K562 (cell line): ENCODE measurements at regions not wholly inside any gene's neighbourhood (a gene's known extent, or its start where the extent isn't known, plus 50 kb on each side); places are given as distances from the start of the nearest gene placed in this dataset.

Experiments
- ATAC-seq: fragments of 200-7000 bp; cut with Tn5 transposase; 3 replicates; pipeline ENCODE4 v1.9.1; 2020; ENCODE audit warnings: moderate library complexity
- BruUV-seq: library from RNA; stranded (reverse); fragments of 400-500 nt; replicated peaks from 2 replicates; lab custom pipeline; 2021; lab: Mats Ljungman, UMichigan
- CTCF ChIA-PET: fragments of 300-600 bp; formaldehyde crosslinking; extraction: SDS; loops from one replicate; lab custom pipeline; 2021; ENCODE audit warnings: low intra/inter-chr PET ratio; lab: Yijun Ruan, JAX
- POLR2A ChIA-PET: fragments of 300-600, 350-650 bp; sonication (Branson Sonifier 250); formaldehyde crosslinking; extraction: SDS; loops from one replicate; lab custom pipeline; 2021; ENCODE audit warnings: antibody characterized with exemption, inconsistent platforms; lab: Yijun Ruan, JAX
- DNase-seq, 4 experiments: peaks; one replicate each; pipeline versions ENCODE4 v3.0.0 to v3.0.0-alpha.2; 2011 to 2018; ENCODE audit warnings: low spot score in 3 of 4, mixed read lengths in 3 of 4; ENCODE audit errors: extremely low read depth in 1 of 4
- FAIRE-seq: peaks from 2 replicates; lab custom pipeline; 2011; peaks lifted over from hg19 to GRCh38; lab: Jason Lieb, UNC
- H2AFZ ChIP-seq: 2 replicates; pipeline ENCODE4 v1.6.0; 2011; ENCODE audit warnings: low read depth, low read length, control low read depth, inconsistent platforms
- H3K27ac ChIP-seq: fragments of 200-600 bp; 3 replicates; pipeline ENCODE4 v1.8.0; 2011; ENCODE audit warnings: low read depth, mild to moderate bottlenecking, control low read depth, inconsistent platforms, low read length, moderate library complexity, mixed read lengths; ENCODE audit errors: extremely low read depth
- H3K27me3 ChIP-seq, 2 experiments: fragments of 300-600 bp in 1 of 2; 2 replicates in 1 of 2; 3 replicates in 1 of 2; pipeline versions ENCODE4 v1.6.0 to v1.8.0; 2011; ENCODE audit warnings: inconsistent platforms in 2 of 2, low read length in 2 of 2, mild to moderate bottlenecking in 1 of 2, mixed read lengths in 1 of 2, moderate library complexity in 1 of 2; ENCODE audit not compliant: control insufficient read depth in 2 of 2, insufficient read depth in 2 of 2
- H3K36me3 ChIP-seq: fragments of 300-600 bp; 3 replicates; pipeline ENCODE4 v1.8.0; 2011; ENCODE audit warnings: mild to moderate bottlenecking, low read length, inconsistent platforms; ENCODE audit not compliant: control insufficient read depth, insufficient read depth
- H3K4me1 ChIP-seq, 2 experiments: fragments of 200-600 bp in 1 of 2; replicated peaks in 1 of 2; 2 replicates in 1 of 2; 3 replicates in 1 of 2; pipeline versions ENCODE4 v1.5.1 to v1.8.0; 2011; ENCODE audit warnings: inconsistent platforms in 2 of 2, low read length in 2 of 2, mild to moderate bottlenecking in 1 of 2, mixed read lengths in 1 of 2, moderate library complexity in 1 of 2; ENCODE audit not compliant: control insufficient read depth in 2 of 2, insufficient read depth in 2 of 2
- H3K4me2 ChIP-seq: 2 replicates; pipeline ENCODE4 v1.6.1; 2011; ENCODE audit warnings: low read length, control low read depth, inconsistent platforms, mixed read lengths; ENCODE audit not compliant: insufficient read depth
- H3K4me3 ChIP-seq: fragments of 200-600 bp; sonication (generic), shearing (Covaris generic); 2 replicates; pipeline ENCODE4 v1.5.1; 2016; ENCODE audit warnings: control low read depth, inconsistent platforms
- H3K79me2 ChIP-seq: fragments of 200-600 bp; 3 replicates; pipeline ENCODE4 v1.8.0; 2011; ENCODE audit warnings: low read length, inconsistent platforms; ENCODE audit not compliant: control insufficient read depth, insufficient read depth
- H3K9ac ChIP-seq, 2 experiments: 2 replicates each; pipeline versions ENCODE4 v1.6.0 to v1.6.1; 2011; ENCODE audit warnings: low read depth in 2 of 2, low read length in 2 of 2, control low read depth in 1 of 2, inconsistent platforms in 1 of 2, mild to moderate bottlenecking in 1 of 2, mixed read lengths in 1 of 2; ENCODE audit not compliant: insufficient read depth in 1 of 2
- H3K9me1 ChIP-seq: one replicate; pipeline ENCODE4 v1.6.0; 2011; ENCODE audit warnings: inconsistent platforms, mild to moderate bottlenecking, low read length, moderate library complexity; ENCODE audit not compliant: control insufficient read depth, insufficient read depth
- H3K9me3 ChIP-seq: replicated peaks from 2 replicates; pipeline ENCODE4 v1.5.1; 2011; ENCODE audit warnings: low read depth, low read length, inconsistent platforms; ENCODE audit not compliant: control insufficient read depth, insufficient read depth
- H4K20me1 ChIP-seq: replicated peaks from 2 replicates; pipeline ENCODE4 v1.6.1; 2011; ENCODE audit warnings: low read length, inconsistent platforms, mixed read lengths; ENCODE audit not compliant: control insufficient read depth, insufficient read depth
- ARID2 ChIP-seq: fragments of 450-650 bp; IDR thresholded peaks from 2 replicates; pipeline ENCODE4 v1.6.1; 2017; ENCODE audit warnings: antibody characterized with exemption, mild to moderate bottlenecking
- CBX5 ChIP-seq: IDR thresholded peaks from 2 replicates; pipeline ENCODE4 v1.6.1; 2014; ENCODE audit warnings: low read depth, borderline replicate concordance
- GATAD2B ChIP-seq: fragments of 450-650 bp; IDR thresholded peaks from 2 replicates; pipeline ENCODE4 v1.6.1; 2017; ENCODE audit warnings: mild to moderate bottlenecking, borderline replicate concordance
- HOMEZ ChIP-seq: fragments of 250-450 bp; sonication (Bioruptor Pico); IDR thresholded peaks from 2 replicates; pipeline ENCODE4 v1.4.0; 2020; ENCODE audit warnings: mild to moderate bottlenecking, moderate library complexity
- KLF1 ChIP-seq: fragments of 450-650 bp; IDR thresholded peaks from 2 replicates; pipeline ENCODE4 v1.6.1; 2016; ENCODE audit warnings: missing genetic modification characterization, missing compliant biosample characterization
- MCM5 ChIP-seq: fragments of 450-650 bp; IDR thresholded peaks from 2 replicates; pipeline ENCODE4 v1.6.1; 2016; ENCODE audit warnings: low read depth
- MTA2 ChIP-seq: fragments of 450-650 bp; IDR thresholded peaks from 2 replicates; pipeline ENCODE4 v1.6.1; 2016; ENCODE audit warnings: low read depth
- NCOA4 ChIP-seq: fragments of 450-650 bp; IDR thresholded peaks from 2 replicates; pipeline ENCODE4 v1.6.1; 2018; ENCODE audit warnings: mild to moderate bottlenecking; ENCODE audit not compliant: partially characterized antibody
- NFXL1 ChIP-seq: fragments of 450-650 bp; formaldehyde crosslinking; IDR thresholded peaks from 2 replicates; pipeline ENCODE4 v1.4.0; 2021; ENCODE audit warnings: mild to moderate bottlenecking
- PCBP1 ChIP-seq: fragments of 200-400 bp; formaldehyde crosslinking; IDR thresholded peaks from 2 replicates; pipeline ENCODE4 v1.6.1; 2018; ENCODE audit warnings: mild to moderate bottlenecking, low read depth, low read length; ENCODE audit not compliant: poor library complexity, severe bottlenecking
- SRSF7 ChIP-seq: fragments of 200-400 bp; formaldehyde crosslinking; optimal IDR thresholded peaks from 2 replicates; pipeline ENCODE3; 2017; ENCODE audit warnings: mild to moderate bottlenecking, low read depth, low read length
- TFAM ChIP-seq: fragments of 250-450 bp; sonication (Bioruptor Pico); conservative IDR thresholded peaks from 2 replicates; pipeline ENCODE4 v1.5.0; 2021; ENCODE audit warnings: mild to moderate bottlenecking, moderate library complexity
- ZNF134 ChIP-seq: fragments of 250-450 bp; sonication (Bioruptor Pico); conservative IDR thresholded peaks from 2 replicates; pipeline ENCODE4 v1.4.0; 2020
- ZNF197 ChIP-seq: fragments of 200-800 bp; sonication (Bioruptor generic); IDR thresholded peaks from 2 replicates; pipeline ENCODE4 v1.6.1; 2016; ENCODE audit warnings: low read depth, missing genetic modification characterization, missing compliant biosample characterization
- ZNF3 ChIP-seq: fragments of 250-450 bp; sonication (Bioruptor Pico); IDR thresholded peaks from 2 replicates; pipeline ENCODE4 v1.5.0; 2021; ENCODE audit warnings: mild to moderate bottlenecking, moderate library complexity
- ZNF764 ChIP-seq: fragments of 250-450 bp; sonication (Bioruptor Pico); IDR thresholded peaks from 2 replicates; pipeline ENCODE4 v1.4.0; 2020; ENCODE audit warnings: low read depth, mild to moderate bottlenecking, moderate library complexity
- WGBS: fragments of 100-300 bp; shearing (Covaris generic); methylation state at CpG from one replicate; pipeline ENCODE4 v1.1.6; 2016; ENCODE audit warnings: low coverage, mixed read lengths; ENCODE audit not compliant: insufficient coverage; ENCODE audit errors: missing lambda C conversion rate; 5-methylcytosine and 5-hydroxymethylcytosine counted together
- in situ Hi-C: fragments of 300-500 bp; cut with MboI; formaldehyde crosslinking; loops from 4 replicates; pipeline ENCODE4 v1.15.0; 2018; ENCODE audit warnings: inconsistent platforms, mixed read lengths
- intact Hi-C: fragments of 100-400 bp; cut with micrococcal nuclease; formaldehyde crosslinking; loops from 2 replicates; pipeline ENCODE4 v1.14.2; 2022
- TF ChIP-seq, protein P1 (sequence below): sonication (generic); formaldehyde crosslinking; IDR thresholded peaks from 2 replicates; pipeline ENCODE4 v1.8.1; 2022; ENCODE audit warnings: missing genetic modification reagents
- TF ChIP-seq, protein P2 (sequence below): IDR thresholded peaks from 2 replicates; pipeline ENCODE4 v1.6.1; 2012; ENCODE audit warnings: low read depth, low read length, improper control_type of control experiment, borderline replicate concordance

DNA sequence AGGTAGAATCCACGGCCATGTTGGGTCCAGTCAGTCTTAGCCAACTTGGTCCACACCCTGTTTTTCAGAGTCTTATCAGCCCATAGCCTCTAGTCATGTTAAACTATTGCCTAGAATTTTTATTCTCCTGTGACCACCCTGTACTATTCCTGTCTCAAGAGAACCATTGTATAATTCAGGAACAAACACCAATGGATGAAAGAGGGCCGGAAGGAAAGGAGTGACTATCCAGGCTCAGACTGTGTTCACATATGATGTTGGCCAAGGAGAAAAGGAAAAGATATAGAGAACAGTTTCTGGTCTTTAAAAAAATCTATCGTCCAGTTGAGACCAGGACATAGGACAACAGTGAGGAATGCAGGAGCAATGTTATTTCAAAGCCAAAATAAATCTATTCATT, 82.9 kb upstream of the SETBP1 start:
- H3K4me1 ChIP-seq = no peaks in the 10 kb centered on the region
- ATAC-seq (no peak), FAIRE-seq (no peak)
- ChIA-PET CTCF (no interaction called here), POLR2A (no interaction called here)
- intact Hi-C loops = no loop called here
- H3K27ac ChIP-seq = no peak overlapping the region
- H3K4me3 ChIP-seq = no peak overlapping the region
- no peak overlapping the region for H3K4me2 ChIP-seq
- TF ChIP-seq MCM5 (no peak), ARID2 (no peak), PCBP1 (no peak), SRSF7 (no peak), ZNF3 (CRISPR knock-in tag) (no peak), ZNF197 (CRISPR knock-in tag) (no peak), ZNF764 (CRISPR knock-in tag) (no peak), GATAD2B (no peak), TFAM (no peak), HOMEZ (CRISPR knock-in tag) (no peak), ZNF134 (no peak), CBX5 (no peak), KLF1 (tag) (no peak), MTA2 (no peak), NCOA4 (no peak), NFXL1 (no peak)
- TF ChIP-seq, protein P1, sequence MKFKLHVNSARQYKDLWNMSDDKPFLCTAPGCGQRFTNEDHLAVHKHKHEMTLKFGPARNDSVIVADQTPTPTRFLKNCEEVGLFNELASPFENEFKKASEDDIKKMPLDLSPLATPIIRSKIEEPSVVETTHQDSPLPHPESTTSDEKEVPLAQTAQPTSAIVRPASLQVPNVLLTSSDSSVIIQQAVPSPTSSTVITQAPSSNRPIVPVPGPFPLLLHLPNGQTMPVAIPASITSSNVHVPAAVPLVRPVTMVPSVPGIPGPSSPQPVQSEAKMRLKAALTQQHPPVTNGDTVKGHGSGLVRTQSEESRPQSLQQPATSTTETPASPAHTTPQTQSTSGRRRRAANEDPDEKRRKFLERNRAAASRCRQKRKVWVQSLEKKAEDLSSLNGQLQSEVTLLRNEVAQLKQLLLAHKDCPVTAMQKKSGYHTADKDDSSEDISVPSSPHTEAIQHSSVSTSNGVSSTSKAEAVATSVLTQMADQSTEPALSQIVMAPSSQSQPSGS (CRISPR knock-in tag) = no peak
- TF ChIP-seq, protein P2, sequence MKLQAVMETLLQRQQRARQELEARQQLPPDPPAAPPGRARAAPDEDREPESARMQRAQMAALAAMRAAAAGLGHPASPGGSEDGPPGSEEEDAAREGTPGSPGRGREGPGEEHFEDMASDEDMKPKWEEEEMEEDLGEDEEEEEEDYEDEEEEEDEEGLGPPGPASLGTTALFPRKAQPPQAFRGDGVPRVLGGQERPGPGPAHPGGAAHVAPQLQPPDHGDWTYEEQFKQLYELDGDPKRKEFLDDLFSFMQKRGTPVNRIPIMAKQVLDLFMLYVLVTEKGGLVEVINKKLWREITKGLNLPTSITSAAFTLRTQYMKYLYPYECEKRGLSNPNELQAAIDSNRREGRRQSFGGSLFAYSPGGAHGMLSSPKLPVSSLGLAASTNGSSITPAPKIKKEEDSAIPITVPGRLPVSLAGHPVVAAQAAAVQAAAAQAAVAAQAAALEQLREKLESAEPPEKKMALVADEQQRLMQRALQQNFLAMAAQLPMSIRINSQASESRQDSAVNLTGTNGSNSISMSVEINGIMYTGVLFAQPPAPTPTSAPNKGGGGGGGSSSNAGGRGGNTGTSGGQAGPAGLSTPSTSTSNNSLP = no peak
- TF ChIP-seq, all 486 proteins: peak for 0
- H3K79me2 ChIP-seq = no peaks in the 10 kb centered on the region
- H3K9me3 ChIP-seq = no peaks in the 10 kb centered on the region
- no peaks in the 10 kb centered on the region for H3K9me1 ChIP-seq
- H3K36me3 ChIP-seq = no peaks in the 10 kb centered on the region
- no peak overlapping the region for H3K9ac ChIP-seq
- no TSS peak for BruUV-seq
- no peaks in the 10 kb centered on the region for H3K27me3 ChIP-seq
- no peak for DNase-seq
- H4K20me1 ChIP-seq = no peaks in the 10 kb centered on the region
- WGBS = 0% methylated on average over 3 of the region's 3 CpGs
- in situ Hi-C loops = no loop called here
- H2AFZ ChIP-seq = no peak overlapping the region
